Astrocyte (in vitro differentiated cells and primary cell): ENCODE measurements at regions not wholly inside any gene's neighbourhood (a gene's known extent, or its start where the extent isn't known, plus 50 kb on each side); places are given as distances from the start of the nearest gene placed in this dataset.

Experiments used
- CTCF ChIP-seq: IDR thresholded peaks from 2 replicates; pipeline ENCODE4 v1.5.1; 2011; ENCODE audit warnings: low read depth, mild to moderate bottlenecking, inconsistent platforms, low read length, moderate library complexity; ENCODE audit not compliant: insufficient read depth
- EZH2 ChIP-seq: IDR thresholded peaks from 2 replicates; pipeline ENCODE4 v1.6.1; 2012; ENCODE audit warnings: mild to moderate bottlenecking, low read length, inconsistent platforms; ENCODE audit not compliant: insufficient read depth

GRCh38 chr14:65991104-65991503 is 495.1 kb upstream of the CCDC196 start:
- TF ChIP-seq CTCF (no peak), EZH2 (no peak)
